ENCODE measurements at regions not wholly inside any gene's neighbourhood (a gene's known extent, or its start where the extent isn't known, plus 50 kb on each side); places are given as distances from the start of the nearest gene placed in this dataset.
A peak's percentile ranks its signal among the peaks of the same experiment; 100 is the strongest.

- no peak for DNase-seq (ENCODE audit: low read depth)
These were observed 50.6 kb upstream of the JAZF1 start for GRCh38 chr7:28231176-28231575.

GRCh38 chr7:28236560-28236959 is 56.0 kb upstream of the JAZF1 start:
- DNase-seq (ENCODE audit: low read depth): no peak

GRCh38 chr7:28237363-28237762 is 56.8 kb upstream of the JAZF1 start:
- DNase-seq (ENCODE audit: low read depth): no peak

GRCh38 chr7:28239823-28240204 is 59.2 kb upstream of the JAZF1 start:
- DNase-seq (ENCODE audit: low read depth): no peak

- DNase-seq (ENCODE audit: low read depth): no peak
These were observed 59.9 kb upstream of the JAZF1 start for GRCh38 chr7:28240481-28240880.

GRCh38 chr7:28243861-28244260 is 63.3 kb upstream of the JAZF1 start:
- DNase-seq (ENCODE audit: low read depth): no peak

GRCh38 chr7:28245123-28245878 is 64.7 kb upstream of the JAZF1 start:
- DNase-seq (ENCODE audit: low read depth): no peak

- no peak for DNase-seq (ENCODE audit: low read depth)
These were observed 66.4 kb upstream of the JAZF1 start for GRCh38 chr7:28246921-28247461.

- DNase-seq (ENCODE audit: low read depth): no peak
These were observed 77.6 kb upstream of the JAZF1 start for GRCh38 chr7:28258240-28258639.

GRCh38 chr7:28260969-28261368 is 80.4 kb upstream of the JAZF1 start:
- DNase-seq (ENCODE audit: low read depth): no peak

- DNase-seq (ENCODE audit: low read depth): no peak
These were observed 83.2 kb upstream of the JAZF1 start for GRCh38 chr7:28263622-28264271.

GRCh38 chr7:28266402-28266801 is 85.8 kb upstream of the JAZF1 start:
- no peak for DNase-seq (ENCODE audit: low read depth)

GRCh38 chr7:28267012-28267411 is 86.4 kb upstream of the JAZF1 start:
- no peak for DNase-seq (ENCODE audit: low read depth)

- DNase-seq (ENCODE audit: low read depth): no peak
These were observed 89.2 kb upstream of the JAZF1 start for GRCh38 chr7:28269700-28270361.

- no peak for DNase-seq (ENCODE audit: low read depth)
These were observed 89.9 kb upstream of the JAZF1 start for GRCh38 chr7:28270536-28270935.

GRCh38 chr7:28272461-28272877 is 91.9 kb upstream of the JAZF1 start:
- peak; percentile 36 for DNase-seq (ENCODE audit: low read depth)

- DNase-seq (ENCODE audit: low read depth): no peak
These were observed 95.7 kb upstream of the JAZF1 start for GRCh38 chr7:28276298-28276697.

- no peak for DNase-seq (ENCODE audit: low read depth)
These were observed 96.8 kb upstream of the JAZF1 start for GRCh38 chr7:28277364-28277763.

GRCh38 chr7:28277958-28278357 is 97.4 kb upstream of the JAZF1 start:
- DNase-seq (ENCODE audit: low read depth): no peak

GRCh38 chr7:28280516-28280915 is 99.9 kb upstream of the JAZF1 start:
- no peak for DNase-seq (ENCODE audit: low read depth)

- no peak for DNase-seq (ENCODE audit: low read depth)
These were observed 109.9 kb upstream of the JAZF1 start for GRCh38 chr7:28290496-28290895.

- DNase-seq (ENCODE audit: low read depth): no peak
These were observed 111.0 kb upstream of the JAZF1 start for GRCh38 chr7:28291559-28291958.

Measured in fibroblast of the conjunctiva (primary cell).